DMS114 treated with DMSO at 0.1 percent for 48 hours (cell line): ENCODE measurements at regions not wholly inside any gene's neighbourhood (a gene's known extent, or its start where the extent isn't known, plus 50 kb on each side); places are given as distances from the start of the nearest gene placed in this dataset.
"Not testable (repeated sequence)": the region's sequence is repeated elsewhere in the genome, so short reads cannot be mapped to it uniquely, and the experiment has no call there.

Experiments used
- DNase-seq: peaks from one replicate; lab custom pipeline; 2025; ENCODE audit not compliant: unreplicated experiment; lab: John Stamatoyannopoulos, UW

- DNase-seq = not testable (repeated sequence)
Measured at GRCh38 chr1:104135036-104135435, 385.3 kb downstream of the AMY1C start.

- DNase-seq = no peak
Measured at GRCh38 chr1:104136621-104137020, 386.9 kb downstream of the AMY1C start.

- DNase-seq = no peak
Measured at GRCh38 chr1:104156738-104157137, 407.0 kb downstream of the AMY1C start.

GRCh38 chr1:104163912-104164476, 414.3 kb downstream of the AMY1C start:
- no peak for DNase-seq

- no peak for DNase-seq
Measured at GRCh38 chr1:104172243-104172681, 422.6 kb downstream of the AMY1C start.

- no peak for DNase-seq
Measured at GRCh38 chr1:104182251-104182650, 432.6 kb downstream of the AMY1C start.

- no peak for DNase-seq
Measured at GRCh38 chr1:104189207-104189606, 439.5 kb downstream of the AMY1C start.

GRCh38 chr1:104190821-104191220, 441.1 kb downstream of the AMY1C start:
- no peak for DNase-seq

GRCh38 chr1:104195395-104195794, 445.7 kb downstream of the AMY1C start:
- DNase-seq = no peak

- no peak for DNase-seq
Measured at GRCh38 chr1:104196136-104196535, 446.4 kb downstream of the AMY1C start.

GRCh38 chr1:104197516-104197915, 447.8 kb downstream of the AMY1C start:
- DNase-seq = no peak

GRCh38 chr1:104212239-104212638, 462.5 kb downstream of the AMY1C start:
- DNase-seq = no peak

GRCh38 chr1:104217395-104217986, 467.8 kb downstream of the AMY1C start:
- not testable (repeated sequence) for DNase-seq

- DNase-seq = no peak
Measured at GRCh38 chr1:104229860-104230259, 480.2 kb downstream of the AMY1C start.

GRCh38 chr1:104231676-104232075, 482.0 kb downstream of the AMY1C start:
- no peak for DNase-seq

- DNase-seq = no peak
Measured at GRCh38 chr1:104235141-104235540, 485.4 kb downstream of the AMY1C start.

GRCh38 chr1:104238991-104239390, 489.3 kb downstream of the AMY1C start:
- DNase-seq = no peak

GRCh38 chr1:104248385-104248784, 498.7 kb downstream of the AMY1C start:
- DNase-seq = no peak

GRCh38 chr1:104259481-104259880, 509.8 kb downstream of the AMY1C start:
- DNase-seq = no peak

- not testable (repeated sequence) for DNase-seq
Measured at GRCh38 chr1:104263110-104263509, 513.4 kb downstream of the AMY1C start.

- DNase-seq = no peak
Measured at GRCh38 chr1:104264521-104264920, 514.8 kb downstream of the AMY1C start.

- no peak for DNase-seq
Measured at GRCh38 chr1:104265163-104265562, 515.5 kb downstream of the AMY1C start.

GRCh38 chr1:104266612-104267011, 516.9 kb downstream of the AMY1C start:
- DNase-seq = no peak
